Right lobe of liver (tissue), 4 donors: ENCODE measurements at regions not wholly inside any gene's neighbourhood (a gene's known extent, or its start where the extent isn't known, plus 50 kb on each side); places are given as distances from the start of the nearest gene placed in this dataset.

ENCODE experiments used
- POLR2A ChIP-seq: fragments of 450-650 bp; IDR thresholded peaks from one replicate; pipeline ENCODE4 v1.6.1; 2017; ENCODE audit warnings: antibody characterized with exemption, mild to moderate bottlenecking
- TF ChIP-seq, protein P1 (sequence below), 4 donors: fragments of 200-600 bp in 3 of 4; fragments of 450-650 bp in 1 of 4; IDR thresholded peaks; one replicate each; pipeline versions ENCODE4 v1.5.1 to v1.8.0; 2016 to 2022; ENCODE audit warnings: antibody characterized with exemption in 4 of 4, mild to moderate bottlenecking in 2 of 4
- donor health status: DM: no; HTN: no; CAD: no.
- donor health status: DM: no; HTN: no; CAD: no.
- donor health status: DM: no; HTN: yes; CAD: no.

DNA sequence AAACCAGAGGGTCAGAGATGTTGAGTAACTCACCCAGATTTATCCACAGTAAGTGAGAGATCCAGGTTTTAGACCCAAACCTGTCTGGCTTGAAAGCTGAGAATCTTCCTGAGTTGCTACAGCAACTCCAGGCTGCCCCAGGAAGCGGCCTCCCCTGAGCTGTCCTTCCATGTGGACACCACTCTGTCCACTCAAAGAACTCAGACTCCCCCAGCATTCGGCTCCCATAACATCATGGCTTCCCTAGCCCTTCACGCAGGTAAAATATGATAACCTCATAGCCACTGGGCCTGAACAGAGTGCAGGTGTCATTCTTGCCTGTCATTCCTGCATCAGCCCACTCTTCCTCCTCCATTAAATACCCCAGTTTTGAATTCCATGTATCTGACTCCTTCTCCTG is 657.8 kb downstream of the TBC1D22A start:
- TF ChIP-seq, protein P1, sequence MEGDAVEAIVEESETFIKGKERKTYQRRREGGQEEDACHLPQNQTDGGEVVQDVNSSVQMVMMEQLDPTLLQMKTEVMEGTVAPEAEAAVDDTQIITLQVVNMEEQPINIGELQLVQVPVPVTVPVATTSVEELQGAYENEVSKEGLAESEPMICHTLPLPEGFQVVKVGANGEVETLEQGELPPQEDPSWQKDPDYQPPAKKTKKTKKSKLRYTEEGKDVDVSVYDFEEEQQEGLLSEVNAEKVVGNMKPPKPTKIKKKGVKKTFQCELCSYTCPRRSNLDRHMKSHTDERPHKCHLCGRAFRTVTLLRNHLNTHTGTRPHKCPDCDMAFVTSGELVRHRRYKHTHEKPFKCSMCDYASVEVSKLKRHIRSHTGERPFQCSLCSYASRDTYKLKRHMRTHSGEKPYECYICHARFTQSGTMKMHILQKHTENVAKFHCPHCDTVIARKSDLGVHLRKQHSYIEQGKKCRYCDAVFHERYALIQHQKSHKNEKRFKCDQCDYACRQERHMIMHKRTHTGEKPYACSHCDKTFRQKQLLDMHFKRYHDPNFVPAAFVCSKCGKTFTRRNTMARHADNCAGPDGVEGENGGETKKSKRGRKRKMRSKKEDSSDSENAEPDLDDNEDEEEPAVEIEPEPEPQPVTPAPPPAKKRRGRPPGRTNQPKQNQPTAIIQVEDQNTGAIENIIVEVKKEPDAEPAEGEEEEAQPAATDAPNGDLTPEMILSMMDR (IDR thresholded peaks at IDR 0.05), result no peak
- no peak for TF ChIP-seq POLR2A
